H1 (cell line): ENCODE measurements at regions not wholly inside any gene's neighbourhood (a gene's known extent, or its start where the extent isn't known, plus 50 kb on each side); places are given as distances from the start of the nearest gene placed in this dataset.
"Not testable (repeated sequence)": the region's sequence is repeated elsewhere in the genome, so short reads cannot be mapped to it uniquely, and the experiment has no call there.

Experiments
- CTCF ChIA-PET: fragments of 300-600 bp; sonication (Branson Sonifier 250); formaldehyde crosslinking; loops from one replicate; lab custom pipeline; 2021; ENCODE audit not compliant: partially characterized antibody; lab: Charles Lee
- POLR2A ChIA-PET: fragments of 300-600 bp; sonication (Branson Sonifier 250); formaldehyde crosslinking; loops from one replicate; lab custom pipeline; 2021; ENCODE audit warnings: inconsistent platforms; ENCODE audit not compliant: partially characterized antibody; lab: Charles Lee
- DNase-seq, 2 experiments: peaks; one replicate each; pipeline versions ENCODE4 v3.0.0 to v3.0.0-alpha.2; 2010 to 2022; ENCODE audit warnings: low spot score in 2 of 2, low read depth in 1 of 2, mixed read lengths in 1 of 2
- FAIRE-seq: peaks from 2 replicates; lab custom pipeline; 2011; peaks lifted over from hg19 to GRCh38; lab: Jason Lieb, UNC
- H2AFZ ChIP-seq: 2 replicates; pipeline ENCODE4 v1.8.1; 2012; ENCODE audit warnings: low read length, inconsistent platforms
- H2AK5ac ChIP-seq: 2 replicates; pipeline ENCODE4 v1.6.1; 2013; ENCODE audit warnings: low read depth, low read length
- H2BK120ac ChIP-seq: replicated peaks from 2 replicates; pipeline ENCODE3; 2013; ENCODE audit warnings: low read depth, low read length, inconsistent platforms
- H2BK12ac ChIP-seq: 2 replicates; pipeline ENCODE4 v1.6.1; 2013; ENCODE audit warnings: low read depth, low read length
- H2BK15ac ChIP-seq: 2 replicates; pipeline ENCODE4 v1.6.1; 2013; ENCODE audit warnings: low read length
- H2BK20ac ChIP-seq: 2 replicates; pipeline ENCODE4 v1.6.1; 2013; ENCODE audit warnings: low read length
- H2BK5ac ChIP-seq: 2 replicates; pipeline ENCODE4 v1.6.1; 2013; ENCODE audit warnings: low read depth, low read length
- H3K14ac ChIP-seq: 2 replicates; pipeline ENCODE4 v1.6.1; 2013; ENCODE audit warnings: inconsistent platforms; ENCODE audit not compliant: insufficient read length
- H3K18ac ChIP-seq: 2 replicates; pipeline ENCODE4 v1.6.1; 2013; ENCODE audit warnings: low read length; ENCODE audit errors: extremely low read depth
- H3K23ac ChIP-seq: 2 replicates; pipeline ENCODE4 v1.6.1; 2013; ENCODE audit warnings: inconsistent platforms; ENCODE audit not compliant: insufficient read length
- H3K23me2 ChIP-seq: 2 replicates; pipeline ENCODE4 v1.6.1; 2013; ENCODE audit warnings: low read depth, low read length
- H3K27ac ChIP-seq: 2 replicates; pipeline ENCODE4 v1.6.1; 2011; ENCODE audit warnings: low read depth, low read length, inconsistent platforms
- H3K27me3 ChIP-seq, 4 experiments: replicated peaks in 1 of 4; 1 replicate in 1 of 4; 2 replicates in 3 of 4; pipeline versions ENCODE4 v1.6.1 to v1.8.1; 2011 to 2013; ENCODE audit warnings: low read length in 3 of 4, mild to moderate bottlenecking in 3 of 4, inconsistent platforms in 2 of 4, mixed read lengths in 2 of 4, moderate library complexity in 1 of 4; ENCODE audit not compliant: control insufficient read depth in 3 of 4, insufficient read depth in 3 of 4; ENCODE audit errors: extremely low read depth in 1 of 4
- H3K36me3 ChIP-seq, 4 experiments: 2 replicates each; pipeline versions ENCODE4 v1.6.1 to v1.8.1; 2011 to 2013; ENCODE audit warnings: mild to moderate bottlenecking in 4 of 4, low read length in 3 of 4, moderate library complexity in 2 of 4, control low read depth in 1 of 4, inconsistent platforms in 1 of 4; ENCODE audit not compliant: insufficient read depth in 4 of 4, control insufficient read depth in 2 of 4
- H3K4ac ChIP-seq: replicated peaks from 2 replicates; pipeline ENCODE3; 2013; ENCODE audit warnings: low read length, low read depth, mixed read lengths, inconsistent platforms; ENCODE audit not compliant: insufficient read length
- H3K4me1 ChIP-seq, 4 experiments: replicated peaks in 1 of 4; 1 replicate in 1 of 4; 2 replicates in 3 of 4; pipeline versions ENCODE4 v1.6.1 to v1.8.1; 2011 to 2013; ENCODE audit warnings: low read length in 3 of 4, inconsistent platforms in 2 of 4, mixed read lengths in 1 of 4; ENCODE audit not compliant: insufficient read depth in 4 of 4, control insufficient read depth in 3 of 4
- H3K4me2 ChIP-seq, 2 experiments: 2 replicates each; pipeline versions ENCODE4 v1.6.1 to v1.8.1; 2011 to 2013; ENCODE audit warnings: low read depth in 2 of 2, low read length in 2 of 2, control low read depth in 1 of 2, inconsistent platforms in 1 of 2, mild to moderate bottlenecking in 1 of 2; ENCODE audit not compliant: insufficient read depth in 1 of 2
- H3K4me3 ChIP-seq, 4 experiments: fragments of 200-600, 300-600 bp in 1 of 4; sonication (generic), shearing (Covaris generic), sonication (Bioruptor Twin) in 1 of 4; 2 replicates each; pipeline versions ENCODE4 v1.5.1 to v1.8.1; 2011 to 2016; ENCODE audit warnings: low read length in 4 of 4, low read depth in 3 of 4, control low read depth in 2 of 4, inconsistent platforms in 2 of 4, mild to moderate bottlenecking in 2 of 4, mixed read lengths in 1 of 4, moderate library complexity in 1 of 4; ENCODE audit not compliant: insufficient read depth in 2 of 4; ENCODE audit errors: extremely low read depth in 1 of 4
- H3K56ac ChIP-seq: replicated peaks from 2 replicates; pipeline ENCODE3; 2013; ENCODE audit warnings: low read depth, mild to moderate bottlenecking, mixed read lengths, low read length, inconsistent platforms; ENCODE audit not compliant: insufficient read length
- H3K79me1 ChIP-seq: 2 replicates; pipeline ENCODE4 v1.6.1; 2013; ENCODE audit warnings: low read depth, low read length, control low read depth
- H3K79me2 ChIP-seq, 2 experiments: 2 replicates each; pipeline versions ENCODE4 v1.6.1 to v1.8.1; 2012 to 2013; ENCODE audit warnings: low read length in 2 of 2, mild to moderate bottlenecking in 2 of 2, inconsistent platforms in 1 of 2; ENCODE audit not compliant: insufficient read depth in 2 of 2, control insufficient read depth in 1 of 2
- H3K9ac ChIP-seq, 4 experiments: replicated peaks in 1 of 4; 1 replicate in 1 of 4; 2 replicates in 3 of 4; pipeline versions ENCODE4 v1.6.1 to v1.8.1; 2011 to 2013; ENCODE audit warnings: low read depth in 3 of 4, low read length in 3 of 4, control low read depth in 2 of 4, mild to moderate bottlenecking in 2 of 4, moderate library complexity in 2 of 4, inconsistent platforms in 1 of 4; ENCODE audit errors: extremely low read depth in 1 of 4
- H3K9me3 ChIP-seq, 2 experiments: 2 replicates each; pipeline versions ENCODE4 v1.6.1 to v1.8.1; 2012 to 2013; ENCODE audit warnings: mild to moderate bottlenecking in 2 of 2, moderate library complexity in 2 of 2, control low read depth in 1 of 2, inconsistent platforms in 1 of 2, low read depth in 1 of 2, low read length in 1 of 2, mixed read lengths in 1 of 2; ENCODE audit not compliant: insufficient read depth in 2 of 2
- H4K20me1 ChIP-seq, 2 experiments: replicated peaks in 1 of 2; 2 replicates each; pipeline versions ENCODE3 to v1.8.1; 2011 to 2013; ENCODE audit warnings: inconsistent platforms in 2 of 2, low read length in 2 of 2, mild to moderate bottlenecking in 1 of 2; ENCODE audit not compliant: insufficient read depth in 2 of 2, control insufficient read depth in 1 of 2
- H4K5ac ChIP-seq: 2 replicates; pipeline ENCODE4 v1.6.1; 2013; ENCODE audit warnings: low read length, low read depth, mixed read lengths, inconsistent platforms; ENCODE audit not compliant: insufficient read length
- H4K8ac ChIP-seq: 2 replicates; pipeline ENCODE4 v1.8.0; 2013; ENCODE audit warnings: mild to moderate bottlenecking, moderate library complexity, low read length, inconsistent platforms; ENCODE audit not compliant: insufficient read depth; ENCODE audit errors: extremely low read depth
- H4K91ac ChIP-seq: replicated peaks from 2 replicates; pipeline ENCODE3; 2013; ENCODE audit warnings: low read length, mixed read lengths, inconsistent platforms; ENCODE audit not compliant: insufficient read length
- WGBS, 2 experiments: shearing (Covaris generic) in 1 of 2; methylation state at CpG; one replicate each; pipeline versions ENCODE4 v1.1.6 to v1.1.7; 2013 to 2015; ENCODE audit warnings: low lambda C conversion rate in 2 of 2, mixed read lengths in 2 of 2, inconsistent platforms in 1 of 2, low coverage in 1 of 2, missing lambda C conversion rate in 1 of 2; ENCODE audit not compliant: insufficient replicate concordance in 2 of 2, insufficient coverage in 1 of 2, insufficient read length in 1 of 2; ENCODE audit errors: extremely low coverage in 1 of 2, missing lambda C conversion rate in 1 of 2; 5-methylcytosine and 5-hydroxymethylcytosine counted together

- H2AFZ ChIP-seq, H2BK120ac ChIP-seq, H3K9me3 ChIP-seq, H3K4me3 ChIP-seq, POLR2A ChIA-PET, DNase-seq, H3K23ac ChIP-seq, H3K27ac ChIP-seq, H3K27me3 ChIP-seq, H3K23me2 ChIP-seq, H3K18ac ChIP-seq, H4K20me1 ChIP-seq, FAIRE-seq, H3K79me2 ChIP-seq, H3K4ac ChIP-seq, H3K79me1 ChIP-seq, H3K4me2 ChIP-seq, H3K9ac ChIP-seq, H4K8ac ChIP-seq, H3K4me1 ChIP-seq, H4K91ac ChIP-seq, H3K56ac ChIP-seq, H2BK12ac ChIP-seq, H2BK5ac ChIP-seq, H2BK15ac ChIP-seq, H4K5ac ChIP-seq, H3K36me3 ChIP-seq, H3K14ac ChIP-seq, H2AK5ac ChIP-seq, H2BK20ac ChIP-seq: not testable (repeated sequence)
- 86% methylated on average over 3 of the region's 3 CpGs; no CpG with 5 or more reads in 1 of the 2 experiments for whole genome bisulfite sequencing, 2 experiments
- CTCF ChIA-PET: interaction anchor here (0.6 kb wide), 1 partner anchor 339 kb away, joined by 4 read pairs; no protein-coding TSS in a partner anchor
Observed at GRCh38 chr21:39069856-39070255, 113.4 kb downstream of the PSMG1 start.
